Bronchial epithelial cell (primary cell): ENCODE measurements at regions not wholly inside any gene's neighbourhood (a gene's known extent, or its start where the extent isn't known, plus 50 kb on each side); places are given as distances from the start of the nearest gene placed in this dataset.
A peak's percentile ranks its signal among the peaks of the same experiment; 100 is the strongest.

Experiments used
- DNase-seq: peaks from one replicate; pipeline ENCODE4 v3.0.0-alpha.2; 2010; ENCODE audit warnings: low read depth
- FAIRE-seq: peaks from 2 replicates; lab custom pipeline; 2011; peaks lifted over from hg19 to GRCh38; lab: Jason Lieb, UNC
- H3K27me3 ChIP-seq: 2 replicates; pipeline ENCODE4 v1.5.1; 2011; ENCODE audit warnings: low read length; ENCODE audit not compliant: control insufficient read depth, insufficient read depth
- H3K36me3 ChIP-seq: 2 replicates; pipeline ENCODE4 v1.5.1; 2011; ENCODE audit warnings: low read length; ENCODE audit not compliant: control insufficient read depth, insufficient read depth
- H3K4me3 ChIP-seq: 2 replicates; pipeline ENCODE4 v1.5.1; 2011; ENCODE audit warnings: mild to moderate bottlenecking, low read depth, low read length, control low read depth
- CTCF ChIP-seq: IDR thresholded peaks from 2 replicates; pipeline ENCODE4 v1.5.1; 2011; ENCODE audit warnings: mild to moderate bottlenecking, moderate library complexity, low read length, control low read depth, inconsistent platforms; ENCODE audit not compliant: insufficient read depth, severe bottlenecking

- no peak for TF ChIP-seq CTCF
- FAIRE-seq (no peak), DNase-seq (no peak)
- Histone ChIP-seq H3K4me3 (no peak overlapping the region), H3K36me3 (peaks cover 1% of the 10 kb centered on the region), H3K27me3 (no peaks in the 10 kb centered on the region)
Observed at GRCh38 chr6:158256746-158257424, 55.4 kb upstream of the TULP4 start.

- H3K27me3 ChIP-seq: no peaks in the 10 kb centered on the region
- FAIRE-seq (no peak), DNase-seq (no peak)
- peaks cover 4% of the 10 kb centered on the region for H3K36me3 ChIP-seq
- TF ChIP-seq CTCF: no peak
- H3K4me3 ChIP-seq: no peak overlapping the region
Observed at GRCh38 chr6:158257425-158257759, 54.9 kb upstream of the TULP4 start.

- Histone ChIP-seq H3K36me3 (peaks cover 4% of the 10 kb centered on the region), H3K4me3 (no peak overlapping the region), H3K27me3 (no peaks in the 10 kb centered on the region)
- DNase-seq (no peak), FAIRE-seq (no peak)
- no peak for TF ChIP-seq CTCF
Observed at GRCh38 chr6:158257781-158258180, 54.5 kb upstream of the TULP4 start.

- Histone ChIP-seq H3K4me3 (no peak overlapping the region), H3K27me3 (no peaks in the 10 kb centered on the region), H3K36me3 (peaks cover 4% of the 10 kb centered on the region)
- TF ChIP-seq CTCF: no peak
- no peak for FAIRE-seq
- DNase-seq: no peak
Observed at GRCh38 chr6:158259136-158259535, 53.1 kb upstream of the TULP4 start.

- FAIRE-seq: peak; percentile 36
- DNase-seq: no peak
- Histone ChIP-seq H3K36me3 (peaks cover 4% of the 10 kb centered on the region), H3K27me3 (no peaks in the 10 kb centered on the region), H3K4me3 (no peak overlapping the region)
- no peak for TF ChIP-seq CTCF
Observed at GRCh38 chr6:158259845-158260244, 52.4 kb upstream of the TULP4 start.

GRCh38 chr6:158262082-158262481, 50.2 kb upstream of the TULP4 start:
- DNase-seq (no peak), FAIRE-seq (no peak)
- H3K27me3 ChIP-seq: no peaks in the 10 kb centered on the region
- TF ChIP-seq CTCF: no peak
- H3K4me3 ChIP-seq: no peak overlapping the region
- peaks cover 4% of the 10 kb centered on the region for H3K36me3 ChIP-seq
